CD8-positive, alpha-beta memory T cell (primary cell): ENCODE measurements at regions not wholly inside any gene's neighbourhood (a gene's known extent, or its start where the extent isn't known, plus 50 kb on each side); places are given as distances from the start of the nearest gene placed in this dataset.

Experiments
- CTCF ChIA-PET: fragments of 350-600 bp; sonication (Branson Sonifier 250); formaldehyde crosslinking; loops from one replicate; lab custom pipeline; 2021; ENCODE audit warnings: antibody characterized with exemption; lab: Charles Lee
- POLR2A ChIA-PET: fragments of 350-600 bp; sonication (Branson Sonifier 250); formaldehyde crosslinking; loops from one replicate; lab custom pipeline; 2021; ENCODE audit warnings: antibody characterized with exemption; lab: Charles Lee
- DNase-seq, 5 donors: peaks; one replicate each; pipeline versions ENCODE4 v3.0.0 to v3.0.0-alpha.2; 2020 to 2022; ENCODE audit warnings: mixed read lengths in 1 of 5
- H3K27ac ChIP-seq: one replicate; pipeline ENCODE4 v1.7.0; 2013; ENCODE audit warnings: low read depth, mild to moderate bottlenecking, low read length, moderate library complexity
- H3K27me3 ChIP-seq: 2 replicates; pipeline ENCODE4 v1.7.0; 2013; ENCODE audit warnings: low read length, mild to moderate bottlenecking; ENCODE audit not compliant: insufficient read depth, poor library complexity, severe bottlenecking
- H3K36me3 ChIP-seq: 2 replicates; pipeline ENCODE4 v1.7.0; 2013; ENCODE audit warnings: mild to moderate bottlenecking, low read length, moderate library complexity; ENCODE audit not compliant: insufficient read depth
- H3K4me1 ChIP-seq: 2 replicates; pipeline ENCODE4 v1.7.0; 2013; ENCODE audit warnings: mild to moderate bottlenecking, low read length, moderate library complexity; ENCODE audit not compliant: insufficient read depth
- H3K4me3 ChIP-seq: 2 replicates; pipeline ENCODE4 v1.7.0; 2013; ENCODE audit warnings: mild to moderate bottlenecking, low read length
- H3K9me3 ChIP-seq: 2 replicates; pipeline ENCODE4 v1.7.0; 2013; ENCODE audit warnings: mild to moderate bottlenecking, low read length
- H3K27ac Mint-ChIP-seq, 8 donors: one replicate each; pipeline ENCODE4 v1.8.0; 2020 to 2021; ENCODE audit warnings: mixed read lengths in 8 of 8, mild to moderate bottlenecking in 6 of 8, inconsistent platforms in 3 of 8, moderate library complexity in 3 of 8
- H3K27me3 Mint-ChIP-seq, 2 donors: one replicate each; pipeline ENCODE4 v1.8.0; 2020 to 2021; ENCODE audit warnings: mixed read lengths in 2 of 2, mild to moderate bottlenecking in 1 of 2, moderate library complexity in 1 of 2
- H3K36me3 Mint-ChIP-seq, 3 donors: one replicate each; pipeline ENCODE4 v1.8.0; 2020 to 2021; ENCODE audit warnings: mixed read lengths in 3 of 3, inconsistent platforms in 1 of 3, mild to moderate bottlenecking in 1 of 3
- H3K4me1 Mint-ChIP-seq, 3 donors: one replicate each; pipeline ENCODE4 v1.8.0; 2020 to 2021; ENCODE audit warnings: mixed read lengths in 3 of 3, inconsistent platforms in 1 of 3, mild to moderate bottlenecking in 1 of 3
- H3K4me3 Mint-ChIP-seq, 7 donors: one replicate each; pipeline ENCODE4 v1.8.0; 2020 to 2021; ENCODE audit warnings: mixed read lengths in 7 of 7, mild to moderate bottlenecking in 6 of 7, moderate library complexity in 4 of 7, inconsistent platforms in 2 of 7
- H3K9me3 Mint-ChIP-seq, 5 donors: one replicate each; pipeline ENCODE4 v1.8.0; 2020 to 2022; ENCODE audit warnings: mixed read lengths in 5 of 5, mild to moderate bottlenecking in 3 of 5, moderate library complexity in 2 of 5, inconsistent platforms in 1 of 5

GRCh38 chr4:32847461-32847860 is 2127.3 kb downstream of the PCDH7 start:
- CTCF ChIA-PET, result no interaction called here
- H3K4me1 ChIP-seq, result no peaks in the 10 kb centered on the region
- POLR2A ChIA-PET, result no interaction called here
- Mint-ChIP-seq H3K9me3 (peaks cover 3 to 33% (median 13%) of the 10 kb centered on the region in 5 donors), H3K4me3 (no peak overlapping the region), H3K27ac (no peak overlapping the region), H3K27me3 (no peaks in the 10 kb centered on the region), H3K36me3 (no peaks in the 10 kb centered on the region), H3K4me1 (no peaks in the 10 kb centered on the region)
- H3K27me3 ChIP-seq, result no peaks in the 10 kb centered on the region
- peaks cover 3% of the 10 kb centered on the region for H3K9me3 ChIP-seq
- no peak overlapping the region for H3K27ac ChIP-seq
- H3K36me3 ChIP-seq, result no peaks in the 10 kb centered on the region
- no peak for DNase-seq
- H3K4me3 ChIP-seq, result no peak overlapping the region

- no peaks in the 10 kb centered on the region for H3K27me3 Mint-ChIP-seq
- Histone ChIP-seq H3K27ac (no peak overlapping the region), H3K9me3 (no peaks in the 10 kb centered on the region), H3K4me1 (no peaks in the 10 kb centered on the region), H3K4me3 (no peak overlapping the region), H3K27me3 (no peaks in the 10 kb centered on the region), H3K36me3 (no peaks in the 10 kb centered on the region)
- no peak overlapping the region for H3K27ac Mint-ChIP-seq
- H3K4me1 Mint-ChIP-seq, result no peaks in the 10 kb centered on the region
- ChIA-PET POLR2A (no interaction called here), CTCF (no interaction called here)
- H3K36me3 Mint-ChIP-seq, result no peaks in the 10 kb centered on the region
- no peak overlapping the region for H3K4me3 Mint-ChIP-seq
- no peak for DNase-seq
- peaks cover 0 to 7% (median 2%) of the 10 kb centered on the region in 5 donors for H3K9me3 Mint-ChIP-seq
Observed at GRCh38 chr4:32855622-32856021, 2135.5 kb downstream of the PCDH7 start.

- Histone ChIP-seq H3K27ac (no peak overlapping the region), H3K9me3 (no peaks in the 10 kb centered on the region), H3K4me1 (no peaks in the 10 kb centered on the region), H3K27me3 (no peaks in the 10 kb centered on the region), H3K36me3 (no peaks in the 10 kb centered on the region), H3K4me3 (no peak overlapping the region)
- no peak overlapping the region for H3K27ac Mint-ChIP-seq
- no peak for DNase-seq
- ChIA-PET POLR2A (no interaction called here), CTCF (no interaction called here)
- H3K4me1 Mint-ChIP-seq, result no peaks in the 10 kb centered on the region
- no peak overlapping the region for H3K4me3 Mint-ChIP-seq
- H3K36me3 Mint-ChIP-seq, result no peaks in the 10 kb centered on the region
- H3K27me3 Mint-ChIP-seq, result no peaks in the 10 kb centered on the region
- peaks cover 0 to 5% (median 0%) of the 10 kb centered on the region in 5 donors for H3K9me3 Mint-ChIP-seq
Observed at GRCh38 chr4:32858361-32858760, 2138.2 kb downstream of the PCDH7 start.

- CTCF ChIA-PET, result no interaction called here
Observed at GRCh38 chr4:32858971-32859370, 2138.8 kb downstream of the PCDH7 start.

GRCh38 chr4:32864713-32865351 is 2144.7 kb downstream of the PCDH7 start:
- CTCF ChIA-PET, result no interaction called here

More at GRCh38 chr4:32858971-32859370, 2138.8 kb downstream of the PCDH7 start:
- Mint-ChIP-seq H3K36me3 (no peaks in the 10 kb centered on the region), H3K27me3 (no peaks in the 10 kb centered on the region), H3K4me3 (no peak overlapping the region), H3K4me1 (no peaks in the 10 kb centered on the region), H3K27ac (no peak overlapping the region), H3K9me3 (peaks cover 0 to 9% (median 0%) of the 10 kb centered on the region in 5 donors)
- Histone ChIP-seq H3K4me1 (no peaks in the 10 kb centered on the region), H3K27ac (no peak overlapping the region), H3K9me3 (no peaks in the 10 kb centered on the region), H3K36me3 (no peaks in the 10 kb centered on the region), H3K27me3 (no peaks in the 10 kb centered on the region), H3K4me3 (no peak overlapping the region)
- no peak for DNase-seq
- POLR2A ChIA-PET, result no interaction called here

GRCh38 chr4:32876546-32876945 is 2156.4 kb downstream of the PCDH7 start:
- Histone ChIP-seq H3K4me3 (no peak overlapping the region), H3K9me3 (no peaks in the 10 kb centered on the region), H3K27ac (no peak overlapping the region), H3K36me3 (no peaks in the 10 kb centered on the region), H3K27me3 (no peaks in the 10 kb centered on the region), H3K4me1 (no peaks in the 10 kb centered on the region)
- H3K36me3 Mint-ChIP-seq, result no peaks in the 10 kb centered on the region
- no peaks in the 10 kb centered on the region for H3K4me1 Mint-ChIP-seq
- no peak overlapping the region for H3K4me3 Mint-ChIP-seq
- H3K27me3 Mint-ChIP-seq, result no peaks in the 10 kb centered on the region
- CTCF ChIA-PET, result no interaction called here
- no peak for DNase-seq
- H3K27ac Mint-ChIP-seq, result no peak overlapping the region
- H3K9me3 Mint-ChIP-seq, result peaks cover 0 to 26% (median 9%) of the 10 kb centered on the region in 5 donors
- POLR2A ChIA-PET, result no interaction called here

More at GRCh38 chr4:32864713-32865351, 2144.7 kb downstream of the PCDH7 start:
- Histone ChIP-seq H3K27me3 (no peaks in the 10 kb centered on the region), H3K9me3 (no peaks in the 10 kb centered on the region), H3K4me3 (no peak overlapping the region), H3K36me3 (no peaks in the 10 kb centered on the region), H3K4me1 (no peaks in the 10 kb centered on the region), H3K27ac (no peak overlapping the region)
- POLR2A ChIA-PET, result no interaction called here
- no peaks in the 10 kb centered on the region for H3K27me3 Mint-ChIP-seq
- H3K36me3 Mint-ChIP-seq, result no peaks in the 10 kb centered on the region
- DNase-seq, result no peak
- H3K27ac Mint-ChIP-seq, result no peak overlapping the region
- H3K9me3 Mint-ChIP-seq, result peaks cover 7 to 24% (median 9%) of the 10 kb centered on the region in 5 donors
- H3K4me3 Mint-ChIP-seq, result no peak overlapping the region
- no peaks in the 10 kb centered on the region for H3K4me1 Mint-ChIP-seq

- peaks cover 0 to 12% (median 8%) of the 10 kb centered on the region in 5 donors for H3K9me3 Mint-ChIP-seq
- H3K27me3 Mint-ChIP-seq, result no peaks in the 10 kb centered on the region
- H3K27ac ChIP-seq, result no peak overlapping the region
- no peaks in the 10 kb centered on the region for H3K36me3 Mint-ChIP-seq
- no peak for DNase-seq
- H3K4me1 Mint-ChIP-seq, result no peaks in the 10 kb centered on the region
- ChIA-PET POLR2A (no interaction called here), CTCF (no interaction called here)
- no peak overlapping the region for H3K4me3 ChIP-seq
- no peaks in the 10 kb centered on the region for H3K27me3 ChIP-seq
- no peak overlapping the region for H3K27ac Mint-ChIP-seq
- H3K4me1 ChIP-seq, result no peaks in the 10 kb centered on the region
- no peak overlapping the region for H3K4me3 Mint-ChIP-seq
- no peaks in the 10 kb centered on the region for H3K9me3 ChIP-seq
- no peaks in the 10 kb centered on the region for H3K36me3 ChIP-seq
Observed at GRCh38 chr4:32879913-32880312, 2159.7 kb downstream of the PCDH7 start.

GRCh38 chr4:32884198-32884597 is 2164.0 kb downstream of the PCDH7 start:
- Mint-ChIP-seq H3K27ac (no peak overlapping the region), H3K27me3 (no peaks in the 10 kb centered on the region), H3K9me3 (peaks cover 2 to 11% (median 4%) of the 10 kb centered on the region in 5 donors), H3K4me1 (no peaks in the 10 kb centered on the region), H3K36me3 (no peaks in the 10 kb centered on the region), H3K4me3 (no peak overlapping the region)
- H3K9me3 ChIP-seq, result no peaks in the 10 kb centered on the region
- POLR2A ChIA-PET, result no interaction called here
- H3K4me3 ChIP-seq, result no peak overlapping the region
- no peak overlapping the region for H3K27ac ChIP-seq
- no peaks in the 10 kb centered on the region for H3K4me1 ChIP-seq
- CTCF ChIA-PET, result no interaction called here
- H3K36me3 ChIP-seq, result no peaks in the 10 kb centered on the region
- DNase-seq, result no peak
- no peaks in the 10 kb centered on the region for H3K27me3 ChIP-seq
